ENCODE measurements at regions not wholly inside any gene's neighbourhood (a gene's known extent, or its start where the extent isn't known, plus 50 kb on each side); places are given as distances from the start of the nearest gene placed in this dataset.

- no peak overlapping the region for H3K9ac ChIP-seq
- H3K27me3 ChIP-seq (ENCODE audit: insufficient read depth, low read depth) = no peaks in the 10 kb centered on the region; the same call in 1 of the 2 replicates
- H3K36me3 ChIP-seq (ENCODE audit: insufficient read depth) = no peaks in the 10 kb centered on the region
- H3K4me3 ChIP-seq (IDR thresholded peaks at IDR 0.05; ENCODE audit: insufficient read depth, low read depth, low read length) = no peak overlapping the region
- H3K79me2 ChIP-seq (ENCODE audit: insufficient read depth, low read depth) = no peaks in the 10 kb centered on the region
- no peaks in the 10 kb centered on the region for H4K20me1 ChIP-seq (ENCODE audit: insufficient read depth)
- no peaks in the 10 kb centered on the region for H3K4me1 ChIP-seq (ENCODE audit: low read depth, poor library complexity, severe bottlenecking)
- H3K4me2 ChIP-seq = no peak overlapping the region
- H2AFZ ChIP-seq (ENCODE audit: low read depth) = no peak overlapping the region
- no peak for TF ChIP-seq CTCF (conservative IDR thresholded peaks at IDR 0.05; ENCODE audit: low read depth, low read length)
- H3K27ac ChIP-seq = no peak overlapping the region
These were observed 75.3 kb upstream of the IGSF21 start for GRCh38 chr1:18032172-18032859.

- Histone ChIP-seq H3K36me3 (ENCODE audit: insufficient read depth) (no peaks in the 10 kb centered on the region), H3K4me3 (IDR thresholded peaks at IDR 0.05; ENCODE audit: insufficient read depth, low read depth, low read length) (no peak overlapping the region), H3K79me2 (ENCODE audit: insufficient read depth, low read depth) (no peaks in the 10 kb centered on the region), H2AFZ (ENCODE audit: low read depth) (no peak overlapping the region), H3K27me3 (ENCODE audit: insufficient read depth, low read depth) (no peaks in the 10 kb centered on the region; the same call in 1 of the 2 replicates), H3K9ac (no peak overlapping the region), H4K20me1 (ENCODE audit: insufficient read depth) (no peaks in the 10 kb centered on the region), H3K4me2 (no peak overlapping the region), H3K4me1 (ENCODE audit: low read depth, poor library complexity, severe bottlenecking) (no peaks in the 10 kb centered on the region), H3K27ac (no peak overlapping the region)
- TF ChIP-seq CTCF (conservative IDR thresholded peaks at IDR 0.05; ENCODE audit: low read depth, low read length) = no peak
These were observed 72.5 kb upstream of the IGSF21 start for GRCh38 chr1:18035145-18035544.

GRCh38 chr1:18037651-18038050, 69.9 kb upstream of the IGSF21 start:
- TF ChIP-seq CTCF (conservative IDR thresholded peaks at IDR 0.05; ENCODE audit: low read depth, low read length) = no peak
- no peaks in the 10 kb centered on the region for H3K36me3 ChIP-seq (ENCODE audit: insufficient read depth)
- H3K27me3 ChIP-seq (ENCODE audit: insufficient read depth, low read depth) = no peaks in the 10 kb centered on the region; the same call in 1 of the 2 replicates
- H3K4me3 ChIP-seq (IDR thresholded peaks at IDR 0.05; ENCODE audit: insufficient read depth, low read depth, low read length) = no peak overlapping the region
- no peaks in the 10 kb centered on the region for H3K4me1 ChIP-seq (ENCODE audit: low read depth, poor library complexity, severe bottlenecking)
- H3K4me2 ChIP-seq = no peak overlapping the region
- no peak overlapping the region for H3K9ac ChIP-seq
- no peak overlapping the region for H3K27ac ChIP-seq
- H2AFZ ChIP-seq (ENCODE audit: low read depth) = no peak overlapping the region
- no peaks in the 10 kb centered on the region for H4K20me1 ChIP-seq (ENCODE audit: insufficient read depth)
- H3K79me2 ChIP-seq (ENCODE audit: insufficient read depth, low read depth) = no peaks in the 10 kb centered on the region

GRCh38 chr1:18038051-18038450, 69.5 kb upstream of the IGSF21 start:
- H3K79me2 ChIP-seq (ENCODE audit: insufficient read depth, low read depth) = no peaks in the 10 kb centered on the region
- no peaks in the 10 kb centered on the region; the same call in 1 of the 2 replicates for H3K27me3 ChIP-seq (ENCODE audit: insufficient read depth, low read depth)
- no peak overlapping the region for H3K9ac ChIP-seq
- H3K4me2 ChIP-seq = no peak overlapping the region
- no peaks in the 10 kb centered on the region for H3K4me1 ChIP-seq (ENCODE audit: low read depth, poor library complexity, severe bottlenecking)
- no peak overlapping the region for H2AFZ ChIP-seq (ENCODE audit: low read depth)
- no peaks in the 10 kb centered on the region for H3K36me3 ChIP-seq (ENCODE audit: insufficient read depth)
- H3K4me3 ChIP-seq (IDR thresholded peaks at IDR 0.05; ENCODE audit: insufficient read depth, low read depth, low read length) = no peak overlapping the region
- no peaks in the 10 kb centered on the region for H4K20me1 ChIP-seq (ENCODE audit: insufficient read depth)
- no peak overlapping the region for H3K27ac ChIP-seq
- TF ChIP-seq CTCF (conservative IDR thresholded peaks at IDR 0.05; ENCODE audit: low read depth, low read length) = no peak
